Endodermal cell (in vitro differentiated cells): ENCODE measurements at regions not wholly inside any gene's neighbourhood (a gene's known extent, or its start where the extent isn't known, plus 50 kb on each side); places are given as distances from the start of the nearest gene placed in this dataset.

Experiments
- DNase-seq: peaks from one replicate; pipeline ENCODE4 v3.0.0-alpha.2; 2017
- H3K27ac ChIP-seq: 2 replicates; pipeline ENCODE4 v1.5.1; 2013; ENCODE audit warnings: mild to moderate bottlenecking, low read depth, low read length, moderate library complexity
- H3K27me3 ChIP-seq: 2 replicates; pipeline ENCODE4 v1.6.1; 2013; ENCODE audit warnings: mild to moderate bottlenecking, low read length, moderate library complexity; ENCODE audit not compliant: insufficient read depth, control insufficient read depth, poor library complexity, severe bottlenecking
- H3K36me3 ChIP-seq: 2 replicates; pipeline ENCODE4 v1.7.0; 2013; ENCODE audit warnings: mild to moderate bottlenecking, low read length, moderate library complexity; ENCODE audit not compliant: control insufficient read depth, insufficient read depth
- H3K4me1 ChIP-seq: one replicate; pipeline ENCODE4 v1.7.0; 2013; ENCODE audit warnings: low read length; ENCODE audit not compliant: control insufficient read depth, insufficient read depth
- H3K4me3 ChIP-seq: 2 replicates; pipeline ENCODE4 v1.5.1; 2013; ENCODE audit warnings: mild to moderate bottlenecking, low read length, moderate library complexity
- H3K9ac ChIP-seq: 2 replicates; pipeline ENCODE4 v1.6.1; 2013; ENCODE audit warnings: mild to moderate bottlenecking, low read length, moderate library complexity; ENCODE audit not compliant: poor library complexity, severe bottlenecking; ENCODE audit errors: extremely low read depth
- H3K9me3 ChIP-seq: 2 replicates; pipeline ENCODE4 v1.6.1; 2013; ENCODE audit warnings: mild to moderate bottlenecking, low read length, moderate library complexity; ENCODE audit not compliant: control insufficient read depth
- H3K27ac Mint-ChIP-seq: 2 replicates; pipeline ENCODE4 v1.8.0; 2020; ENCODE audit warnings: mixed read lengths
- H3K27me3 Mint-ChIP-seq: 2 replicates; pipeline ENCODE4 v1.8.0; 2021; ENCODE audit warnings: mild to moderate bottlenecking, mixed read lengths; ENCODE audit not compliant: insufficient read depth
- H3K36me3 Mint-ChIP-seq: 2 replicates; pipeline ENCODE4 v1.8.0; 2020; ENCODE audit warnings: low read depth, mixed read lengths
- H3K4me1 Mint-ChIP-seq: 2 replicates; pipeline ENCODE4 v1.8.0; 2020; ENCODE audit warnings: mixed read lengths
- H3K4me3 Mint-ChIP-seq: 2 replicates; pipeline ENCODE4 v1.8.0; 2020; ENCODE audit warnings: mild to moderate bottlenecking, moderate library complexity, mixed read lengths
- H3K9me3 Mint-ChIP-seq: 2 replicates; pipeline ENCODE4 v1.8.0; 2020; ENCODE audit warnings: mild to moderate bottlenecking, mixed read lengths
- CTCF ChIP-seq: fragments of 200-600 bp; sonication (generic); conservative IDR thresholded peaks from 2 replicates; pipeline ENCODE4 v1.5.0; 2021; ENCODE audit warnings: antibody characterized with exemption, mild to moderate bottlenecking
- WGBS, 2 experiments: methylation state at CpG; one replicate each; pipeline versions ENCODE4 v1.1.5 to v1.1.7; 2013; ENCODE audit warnings: missing lambda C conversion rate in 2 of 2, mixed read lengths in 1 of 2; ENCODE audit not compliant: insufficient coverage in 1 of 2, insufficient read length in 1 of 2; 5-methylcytosine and 5-hydroxymethylcytosine counted together

- Histone ChIP-seq H3K27me3 (no peaks in the 10 kb centered on the region), H3K9me3 (peaks cover 16% of the 10 kb centered on the region), H3K9ac (no peak overlapping the region), H3K4me3 (no peak overlapping the region), H3K4me1 (no peaks in the 10 kb centered on the region), H3K27ac (no peak overlapping the region), H3K36me3 (no peaks in the 10 kb centered on the region)
- no peak for TF ChIP-seq CTCF
- H3K27me3 Mint-ChIP-seq: no peaks in the 10 kb centered on the region
- H3K4me1 Mint-ChIP-seq: peaks cover 2% of the 10 kb centered on the region
- H3K27ac Mint-ChIP-seq: no peak overlapping the region
- WGBS, 2 experiments: 68% methylated on average over 1 of the region's 1 CpG; no CpG with 5 or more reads in 1 of the 2 experiments
- no peaks in the 10 kb centered on the region for H3K36me3 Mint-ChIP-seq
- H3K4me3 Mint-ChIP-seq: no peak overlapping the region
- no peak for DNase-seq
- H3K9me3 Mint-ChIP-seq: peaks cover 74% of the 10 kb centered on the region
Measured at GRCh38 chr19:21612403-21612872, 107.0 kb downstream of the ZNF429 start.

- Histone ChIP-seq H3K27ac (no peak overlapping the region), H3K4me3 (no peak overlapping the region), H3K9ac (no peak overlapping the region), H3K9me3 (peaks cover 16% of the 10 kb centered on the region), H3K36me3 (no peaks in the 10 kb centered on the region), H3K4me1 (no peaks in the 10 kb centered on the region), H3K27me3 (no peaks in the 10 kb centered on the region)
- Mint-ChIP-seq H3K36me3 (no peaks in the 10 kb centered on the region), H3K4me1 (peaks cover 2% of the 10 kb centered on the region), H3K27me3 (no peaks in the 10 kb centered on the region), H3K9me3 (peaks cover 72% of the 10 kb centered on the region), H3K4me3 (no peak overlapping the region), H3K27ac (no peak overlapping the region)
- 55 to 63% methylated on average over 4 of the region's 4 CpGs for WGBS, 2 experiments
- no peak for TF ChIP-seq CTCF
- no peak for DNase-seq
Measured at GRCh38 chr19:21611659-21612402, 106.4 kb downstream of the ZNF429 start.

GRCh38 chr19:21610787-21611186 is 105.4 kb downstream of the ZNF429 start:
- peaks cover 2% of the 10 kb centered on the region for H3K4me1 Mint-ChIP-seq
- no peak for DNase-seq
- no peaks in the 10 kb centered on the region for H3K36me3 ChIP-seq
- H3K27ac Mint-ChIP-seq: no peak overlapping the region
- WGBS, 2 experiments: 79% methylated on average over 1 of the region's 1 CpG; no CpG with 5 or more reads in 1 of the 2 experiments
- no peak overlapping the region for H3K27ac ChIP-seq
- no peak overlapping the region for H3K4me3 Mint-ChIP-seq
- H3K9ac ChIP-seq: no peak overlapping the region
- no peaks in the 10 kb centered on the region for H3K36me3 Mint-ChIP-seq
- no peaks in the 10 kb centered on the region for H3K27me3 ChIP-seq
- peaks cover 16% of the 10 kb centered on the region for H3K9me3 ChIP-seq
- H3K27me3 Mint-ChIP-seq: no peaks in the 10 kb centered on the region
- H3K4me3 ChIP-seq: no peak overlapping the region
- H3K9me3 Mint-ChIP-seq: peaks cover 69% of the 10 kb centered on the region
- no peaks in the 10 kb centered on the region for H3K4me1 ChIP-seq
- no peak for TF ChIP-seq CTCF
